Astrocyte (in vitro differentiated cells and primary cell): ENCODE measurements at regions not wholly inside any gene's neighbourhood (a gene's known extent, or its start where the extent isn't known, plus 50 kb on each side); places are given as distances from the start of the nearest gene placed in this dataset.
"Not testable (repeated sequence)": the region's sequence is repeated elsewhere in the genome, so short reads cannot be mapped to it uniquely, and the experiment has no call there.

Source experiments
- CTCF ChIP-seq: IDR thresholded peaks from 2 replicates; pipeline ENCODE4 v1.5.1; 2011; ENCODE audit warnings: low read depth, mild to moderate bottlenecking, inconsistent platforms, low read length, moderate library complexity; ENCODE audit not compliant: insufficient read depth
- EZH2 ChIP-seq: IDR thresholded peaks from 2 replicates; pipeline ENCODE4 v1.6.1; 2012; ENCODE audit warnings: mild to moderate bottlenecking, low read length, inconsistent platforms; ENCODE audit not compliant: insufficient read depth

- not testable (repeated sequence) for TF ChIP-seq CTCF, EZH2
These were observed 78.1 kb upstream of the SH3PXD2B start for GRCh38 chr5:172532439-172532838.
